K562 (cell line): ENCODE measurements at regions not wholly inside any gene's neighbourhood (a gene's known extent, or its start where the extent isn't known, plus 50 kb on each side); places are given as distances from the start of the nearest gene placed in this dataset.

Experiments used
- ATAC-seq: fragments of 200-7000 bp; cut with Tn5 transposase; 3 replicates; pipeline ENCODE4 v1.9.1; 2020; ENCODE audit warnings: moderate library complexity
- BruUV-seq: library from RNA; stranded (reverse); fragments of 400-500 nt; replicated peaks from 2 replicates; lab custom pipeline; 2021; lab: Mats Ljungman, UMichigan
- CTCF ChIA-PET: fragments of 300-600 bp; formaldehyde crosslinking; extraction: SDS; loops from one replicate; lab custom pipeline; 2021; ENCODE audit warnings: low intra/inter-chr PET ratio; lab: Yijun Ruan, JAX
- POLR2A ChIA-PET: fragments of 300-600, 350-650 bp; sonication (Branson Sonifier 250); formaldehyde crosslinking; extraction: SDS; loops from one replicate; lab custom pipeline; 2021; ENCODE audit warnings: antibody characterized with exemption, inconsistent platforms; lab: Yijun Ruan, JAX
- DNase-seq, 4 experiments: peaks; one replicate each; pipeline versions ENCODE4 v3.0.0 to v3.0.0-alpha.2; 2011 to 2018; ENCODE audit warnings: low spot score in 3 of 4, mixed read lengths in 3 of 4; ENCODE audit errors: extremely low read depth in 1 of 4
- FAIRE-seq: peaks from 2 replicates; lab custom pipeline; 2011; peaks lifted over from hg19 to GRCh38; lab: Jason Lieb, UNC
- H2AFZ ChIP-seq: 2 replicates; pipeline ENCODE4 v1.6.0; 2011; ENCODE audit warnings: low read depth, low read length, control low read depth, inconsistent platforms
- H3K27ac ChIP-seq: fragments of 200-600 bp; 3 replicates; pipeline ENCODE4 v1.8.0; 2011; ENCODE audit warnings: low read depth, mild to moderate bottlenecking, control low read depth, inconsistent platforms, low read length, moderate library complexity, mixed read lengths; ENCODE audit errors: extremely low read depth
- H3K27me3 ChIP-seq, 2 experiments: fragments of 300-600 bp in 1 of 2; 2 replicates in 1 of 2; 3 replicates in 1 of 2; pipeline versions ENCODE4 v1.6.0 to v1.8.0; 2011; ENCODE audit warnings: inconsistent platforms in 2 of 2, low read length in 2 of 2, mild to moderate bottlenecking in 1 of 2, mixed read lengths in 1 of 2, moderate library complexity in 1 of 2; ENCODE audit not compliant: control insufficient read depth in 2 of 2, insufficient read depth in 2 of 2
- H3K36me3 ChIP-seq: fragments of 300-600 bp; 3 replicates; pipeline ENCODE4 v1.8.0; 2011; ENCODE audit warnings: mild to moderate bottlenecking, low read length, inconsistent platforms; ENCODE audit not compliant: control insufficient read depth, insufficient read depth
- H3K4me1 ChIP-seq, 2 experiments: fragments of 200-600 bp in 1 of 2; replicated peaks in 1 of 2; 2 replicates in 1 of 2; 3 replicates in 1 of 2; pipeline versions ENCODE4 v1.5.1 to v1.8.0; 2011; ENCODE audit warnings: inconsistent platforms in 2 of 2, low read length in 2 of 2, mild to moderate bottlenecking in 1 of 2, mixed read lengths in 1 of 2, moderate library complexity in 1 of 2; ENCODE audit not compliant: control insufficient read depth in 2 of 2, insufficient read depth in 2 of 2
- H3K4me2 ChIP-seq: 2 replicates; pipeline ENCODE4 v1.6.1; 2011; ENCODE audit warnings: low read length, control low read depth, inconsistent platforms, mixed read lengths; ENCODE audit not compliant: insufficient read depth
- H3K4me3 ChIP-seq: fragments of 200-600 bp; sonication (generic), shearing (Covaris generic); 2 replicates; pipeline ENCODE4 v1.5.1; 2016; ENCODE audit warnings: control low read depth, inconsistent platforms
- H3K79me2 ChIP-seq: fragments of 200-600 bp; 3 replicates; pipeline ENCODE4 v1.8.0; 2011; ENCODE audit warnings: low read length, inconsistent platforms; ENCODE audit not compliant: control insufficient read depth, insufficient read depth
- H3K9ac ChIP-seq, 2 experiments: 2 replicates each; pipeline versions ENCODE4 v1.6.0 to v1.6.1; 2011; ENCODE audit warnings: low read depth in 2 of 2, low read length in 2 of 2, control low read depth in 1 of 2, inconsistent platforms in 1 of 2, mild to moderate bottlenecking in 1 of 2, mixed read lengths in 1 of 2; ENCODE audit not compliant: insufficient read depth in 1 of 2
- H3K9me1 ChIP-seq: one replicate; pipeline ENCODE4 v1.6.0; 2011; ENCODE audit warnings: inconsistent platforms, mild to moderate bottlenecking, low read length, moderate library complexity; ENCODE audit not compliant: control insufficient read depth, insufficient read depth
- H3K9me3 ChIP-seq: replicated peaks from 2 replicates; pipeline ENCODE4 v1.5.1; 2011; ENCODE audit warnings: low read depth, low read length, inconsistent platforms; ENCODE audit not compliant: control insufficient read depth, insufficient read depth
- H4K20me1 ChIP-seq: replicated peaks from 2 replicates; pipeline ENCODE4 v1.6.1; 2011; ENCODE audit warnings: low read length, inconsistent platforms, mixed read lengths; ENCODE audit not compliant: control insufficient read depth, insufficient read depth
- BCLAF1 ChIP-seq, 2 experiments: fragments of 450-650 bp in 1 of 2; IDR thresholded peaks; 2 replicates each; pipeline ENCODE4 v1.6.1; 2011 to 2017; ENCODE audit warnings: low read depth in 2 of 2, antibody characterized with exemption in 1 of 2, borderline replicate concordance in 1 of 2, low read length in 1 of 2, mild to moderate bottlenecking in 1 of 2, mixed read lengths in 1 of 2; ENCODE audit not compliant: control insufficient read depth in 1 of 2
- CBX1 ChIP-seq: sonication (generic); IDR thresholded peaks from 2 replicates; pipeline ENCODE4 v1.6.1; 2016; ENCODE audit warnings: antibody characterized with exemption, low read depth, mild to moderate bottlenecking
- CREB3 ChIP-seq: fragments of 450-650 bp; conservative IDR thresholded peaks from 2 replicates; pipeline ENCODE4 v1.6.1; 2016; ENCODE audit warnings: missing genetic modification characterization, low read depth, mild to moderate bottlenecking, missing compliant biosample characterization, moderate library complexity
- FIP1L1 ChIP-seq: fragments of 200-400 bp; formaldehyde crosslinking; IDR thresholded peaks from 2 replicates; pipeline ENCODE4 v1.6.1; 2018; ENCODE audit warnings: mild to moderate bottlenecking, low read depth, low read length; ENCODE audit not compliant: poor library complexity, severe bottlenecking
- HMGXB4 ChIP-seq: sonication (generic); formaldehyde crosslinking; IDR thresholded peaks from 2 replicates; pipeline ENCODE4 v1.8.1; 2023; ENCODE audit warnings: mild to moderate bottlenecking, missing genetic modification reagents
- HNRNPL ChIP-seq: fragments of 200-400 bp; formaldehyde crosslinking; IDR thresholded peaks from 2 replicates; pipeline ENCODE4 v1.6.1; 2017; ENCODE audit warnings: low read depth, mild to moderate bottlenecking, low read length
- ILF3 ChIP-seq: fragments of 450-650 bp; IDR thresholded peaks from 2 replicates; pipeline ENCODE4 v1.6.1; 2018; ENCODE audit warnings: antibody characterized with exemption, mild to moderate bottlenecking, moderate library complexity, borderline replicate concordance
- KAT7 ChIP-seq: sonication (generic); formaldehyde crosslinking; IDR thresholded peaks from 2 replicates; pipeline ENCODE4 v1.8.0; 2022; ENCODE audit warnings: missing genetic modification reagents, mild to moderate bottlenecking, borderline replicate concordance
- KLF1 ChIP-seq: fragments of 450-650 bp; IDR thresholded peaks from 2 replicates; pipeline ENCODE4 v1.6.1; 2016; ENCODE audit warnings: missing genetic modification characterization, missing compliant biosample characterization
- MAX ChIP-seq: sonication (generic); formaldehyde crosslinking; IDR thresholded peaks from 2 replicates; pipeline ENCODE4 v1.9.0; 2022; ENCODE audit warnings: mild to moderate bottlenecking, missing genetic modification reagents
- NCOR1 ChIP-seq: fragments of 450-650 bp; IDR thresholded peaks from 2 replicates; pipeline ENCODE4 v1.6.1; 2016; ENCODE audit warnings: mild to moderate bottlenecking, moderate library complexity
- POLR2AphosphoS2 ChIP-seq: IDR thresholded peaks from 2 replicates; pipeline ENCODE4 v1.6.1; 2012; ENCODE audit warnings: low read length, improper control_type of control experiment
- PTTG1 ChIP-seq: fragments of 450-650 bp; IDR thresholded peaks from 2 replicates; pipeline ENCODE4 v1.6.1; 2016; ENCODE audit warnings: low read depth, mild to moderate bottlenecking, missing genetic modification characterization, missing compliant biosample characterization
- TFAM ChIP-seq: fragments of 250-450 bp; sonication (Bioruptor Pico); conservative IDR thresholded peaks from 2 replicates; pipeline ENCODE4 v1.5.0; 2021; ENCODE audit warnings: mild to moderate bottlenecking, moderate library complexity
- ZNF24 ChIP-seq: fragments of 450-650 bp; IDR thresholded peaks from 2 replicates; pipeline ENCODE4 v1.6.1; 2016
- ZNF830 ChIP-seq: fragments of 250-450 bp; sonication (Bioruptor Pico); IDR thresholded peaks from 2 replicates; pipeline ENCODE4 v1.5.0; 2021; ENCODE audit warnings: mild to moderate bottlenecking
- ZSCAN29 ChIP-seq: fragments of 450-650 bp; IDR thresholded peaks from 2 replicates; pipeline ENCODE4 v1.6.1; 2017
- WGBS: fragments of 100-300 bp; shearing (Covaris generic); methylation state at CpG from one replicate; pipeline ENCODE4 v1.1.6; 2016; ENCODE audit warnings: low coverage, mixed read lengths; ENCODE audit not compliant: insufficient coverage; ENCODE audit errors: missing lambda C conversion rate; 5-methylcytosine and 5-hydroxymethylcytosine counted together
- in situ Hi-C: fragments of 300-500 bp; cut with MboI; formaldehyde crosslinking; loops from 4 replicates; pipeline ENCODE4 v1.15.0; 2018; ENCODE audit warnings: inconsistent platforms, mixed read lengths
- intact Hi-C: fragments of 100-400 bp; cut with micrococcal nuclease; formaldehyde crosslinking; loops from 2 replicates; pipeline ENCODE4 v1.14.2; 2022

- ChIA-PET CTCF (no interaction called here), POLR2A (no interaction called here)
- H3K9me3 ChIP-seq: no peaks in the 10 kb centered on the region
- no peaks in the 10 kb centered on the region for H3K4me1 ChIP-seq
- 0% methylated on average over 2 of the region's 2 CpGs for WGBS
- no peak overlapping the region for H2AFZ ChIP-seq
- FAIRE-seq (no peak), DNase-seq (no peak), ATAC-seq (no peak)
- H3K79me2 ChIP-seq: no peaks in the 10 kb centered on the region
- no peak overlapping the region for H3K4me3 ChIP-seq
- H3K9ac ChIP-seq: no peak overlapping the region
- no peaks in the 10 kb centered on the region for H3K9me1 ChIP-seq
- in situ Hi-C loops: no loop called here
- TF ChIP-seq ILF3 (no peak), ZNF830 (CRISPR knock-in tag) (no peak), BCLAF1 (IDR thresholded peaks at IDR 0.05; ENCODE audit: borderline replicate concordance in 1 of 2, control insufficient read depth in 1 of 2, low read depth in 2 of 2, low read length in 1 of 2) (no peak), KLF1 (tag) (no peak), ZNF24 (no peak), HNRNPL (no peak), CBX1 (no peak), FIP1L1 (no peak), ZSCAN29 (no peak), MAX (CRISPR knock-in tag) (no peak), TFAM (CRISPR knock-in tag) (no peak), NCOR1 (no peak), HMGXB4 (CRISPR knock-in tag) (no peak), CREB3 (tag) (no peak), POLR2AphosphoS2 (no peak), KAT7 (no peak), PTTG1 (tag) (no peak)
- H4K20me1 ChIP-seq: no peaks in the 10 kb centered on the region
- intact Hi-C loops: no loop called here
- no TSS peak for BruUV-seq
- no peak overlapping the region for H3K4me2 ChIP-seq
- no peaks in the 10 kb centered on the region for H3K27me3 ChIP-seq
- no peak overlapping the region for H3K27ac ChIP-seq
- no peaks in the 10 kb centered on the region for H3K36me3 ChIP-seq
Measured at GRCh38 chr5:60271517-60271916, 378.0 kb upstream of the PDE4D start.
